ENCODE measurements at regions not wholly inside any gene's neighbourhood (a gene's known extent, or its start where the extent isn't known, plus 50 kb on each side); places are given as distances from the start of the nearest gene placed in this dataset.
"Not testable (repeated sequence)": the region's sequence is repeated elsewhere in the genome, so short reads cannot be mapped to it uniquely, and the experiment has no call there.

GRCh38 chr12:131276501-131277185 lies 322.9 kb downstream of the ADGRD1 start:
- WGBS (ENCODE audit: low lambda C conversion rate, missing lambda C conversion rate), result 78% methylated on average over 13 of the region's 14 CpGs
- Histone ChIP-seq H3K4me3 (no peak overlapping the region), H3K27me3 (no peaks in the 10 kb centered on the region), H3K36me3 (replicated peaks; ENCODE audit: insufficient read depth, low read depth) (no peaks in the 10 kb centered on the region), H3K79me2 (no peaks in the 10 kb centered on the region), H3K4me1 (ENCODE audit: insufficient read depth) (no peaks in the 10 kb centered on the region), H3K9me2 (replicated peaks; ENCODE audit: insufficient read depth) (no peaks in the 10 kb centered on the region), H3K27ac (no peak overlapping the region), H3K9me3 (ENCODE audit: low read depth) (no peaks in the 10 kb centered on the region), H2AFZ (no peak overlapping the region), H4K20me1 (ENCODE audit: insufficient read depth, poor library complexity, severe bottlenecking) (no peaks in the 10 kb centered on the region), H3K4me2 (no peak overlapping the region)
- no peak for TF ChIP-seq EZH2phosphoT487 (IDR thresholded peaks at IDR 0.05; ENCODE audit: low read depth, severe bottlenecking, unreplicated experiment)
- no peak for TF ChIP-seq CTCF (IDR thresholded peaks at IDR 0.05; ENCODE audit: poor library complexity)
- TF ChIP-seq EZH2 (IDR thresholded peaks at IDR 0.05; ENCODE audit: borderline replicate concordance), result no peak
- DNase-seq (ENCODE audit: low spot score), result no peak

- not testable (repeated sequence) for H3K4me1 ChIP-seq (ENCODE audit: insufficient read depth); H3K27me3 ChIP-seq; DNase-seq (ENCODE audit: low spot score); H3K79me2 ChIP-seq; H3K4me3 ChIP-seq; H3K4me2 ChIP-seq; H2AFZ ChIP-seq; H3K27ac ChIP-seq; H3K36me3 ChIP-seq (replicated peaks; ENCODE audit: insufficient read depth, low read depth); H4K20me1 ChIP-seq (ENCODE audit: insufficient read depth, poor library complexity, severe bottlenecking); H3K9me3 ChIP-seq (ENCODE audit: low read depth); H3K9me2 ChIP-seq (replicated peaks; ENCODE audit: insufficient read depth)
- 81% methylated on average over 16 of the region's 18 CpGs for WGBS (ENCODE audit: low lambda C conversion rate, missing lambda C conversion rate)
Measured at GRCh38 chr12:131277186-131278091, 323.7 kb downstream of the ADGRD1 start.

GRCh38 chr12:131278451-131279115 lies 324.9 kb downstream of the ADGRD1 start:
- not testable (repeated sequence) for H3K9me2 ChIP-seq (replicated peaks; ENCODE audit: insufficient read depth); H2AFZ ChIP-seq; H3K27me3 ChIP-seq; DNase-seq (ENCODE audit: low spot score); H3K27ac ChIP-seq; H3K9me3 ChIP-seq (ENCODE audit: low read depth); H3K4me2 ChIP-seq; H3K4me1 ChIP-seq (ENCODE audit: insufficient read depth); H4K20me1 ChIP-seq (ENCODE audit: insufficient read depth, poor library complexity, severe bottlenecking); H3K79me2 ChIP-seq; H3K4me3 ChIP-seq; H3K36me3 ChIP-seq (replicated peaks; ENCODE audit: insufficient read depth, low read depth)
- WGBS (ENCODE audit: low lambda C conversion rate, missing lambda C conversion rate), result 85% methylated on average over 19 of the region's 22 CpGs

- H3K79me2 ChIP-seq, result no peaks in the 10 kb centered on the region
- no peaks in the 10 kb centered on the region for H3K4me1 ChIP-seq (ENCODE audit: insufficient read depth)
- DNase-seq (ENCODE audit: low spot score), result no peak
- H3K9me2 ChIP-seq (replicated peaks; ENCODE audit: insufficient read depth), result no peaks in the 10 kb centered on the region
- H3K27ac ChIP-seq, result no peak overlapping the region
- no peak overlapping the region for H2AFZ ChIP-seq
- no peak overlapping the region for H3K4me3 ChIP-seq
- no peaks in the 10 kb centered on the region for H3K9me3 ChIP-seq (ENCODE audit: low read depth)
- H3K4me2 ChIP-seq, result no peak overlapping the region
- H3K36me3 ChIP-seq (replicated peaks; ENCODE audit: insufficient read depth, low read depth), result no peaks in the 10 kb centered on the region
- no peak for TF ChIP-seq EZH2 (IDR thresholded peaks at IDR 0.05; ENCODE audit: borderline replicate concordance)
- TF ChIP-seq CTCF (IDR thresholded peaks at IDR 0.05; ENCODE audit: poor library complexity), result no peak
- no peak for TF ChIP-seq EZH2phosphoT487 (IDR thresholded peaks at IDR 0.05; ENCODE audit: low read depth, severe bottlenecking, unreplicated experiment)
- H4K20me1 ChIP-seq (ENCODE audit: insufficient read depth, poor library complexity, severe bottlenecking), result no peaks in the 10 kb centered on the region
- no peaks in the 10 kb centered on the region for H3K27me3 ChIP-seq
- WGBS (ENCODE audit: low lambda C conversion rate, missing lambda C conversion rate), result 75% methylated on average over 12 of the region's 13 CpGs
Measured at GRCh38 chr12:131279281-131279921, 325.7 kb downstream of the ADGRD1 start.
